Liver (tissue), 8 donors: ENCODE measurements at regions not wholly inside any gene's neighbourhood (a gene's known extent, or its start where the extent isn't known, plus 50 kb on each side); places are given as distances from the start of the nearest gene placed in this dataset.

Experiments used
- DNase-seq: peaks from one replicate; pipeline ENCODE4 v3.0.0-alpha.2; 2017; ENCODE audit warnings: low spot score
- H3K27ac ChIP-seq, 2 donors: one replicate each; pipeline ENCODE4 v1.7.0; 2013; ENCODE audit warnings: inconsistent platforms in 2 of 2, low read length in 2 of 2, control low read depth in 1 of 2, low read depth in 1 of 2, mild to moderate bottlenecking in 1 of 2
- H3K27me3 ChIP-seq, 4 donors: one replicate each; pipeline versions ENCODE4 v1.6.1 to v1.7.0; 2013; ENCODE audit warnings: low read length in 3 of 4, inconsistent platforms in 1 of 4, mild to moderate bottlenecking in 1 of 4, moderate library complexity in 1 of 4; ENCODE audit not compliant: control insufficient read depth in 4 of 4, insufficient read depth in 4 of 4
- H3K36me3 ChIP-seq, 4 donors: one replicate each; pipeline versions ENCODE4 v1.6.1 to v1.7.0; 2013; ENCODE audit warnings: low read length in 3 of 4, mild to moderate bottlenecking in 3 of 4, low read depth in 1 of 4, moderate library complexity in 1 of 4; ENCODE audit not compliant: control insufficient read depth in 4 of 4, insufficient read depth in 3 of 4
- H3K4me1 ChIP-seq, 4 donors: one replicate each; pipeline versions ENCODE4 v1.6.1 to v1.7.0; 2013; ENCODE audit warnings: low read length in 3 of 4, mild to moderate bottlenecking in 3 of 4, moderate library complexity in 1 of 4; ENCODE audit not compliant: control insufficient read depth in 4 of 4, insufficient read depth in 4 of 4
- H3K4me3 ChIP-seq, 3 donors: one replicate each; pipeline versions ENCODE4 v1.6.1 to v1.7.0; 2013; ENCODE audit warnings: low read length in 3 of 3, control low read depth in 1 of 3, low read depth in 1 of 3, mild to moderate bottlenecking in 1 of 3
- H3K9ac ChIP-seq, 2 donors: one replicate each; pipeline ENCODE4 v1.7.0; 2013; ENCODE audit warnings: low read length in 2 of 2, mild to moderate bottlenecking in 2 of 2, moderate library complexity in 2 of 2, control low read depth in 1 of 2, low read depth in 1 of 2
- H3K9me3 ChIP-seq, 4 donors: one replicate each; pipeline versions ENCODE4 v1.6.1 to v1.7.0; 2013; ENCODE audit warnings: low read length in 3 of 4; ENCODE audit not compliant: control insufficient read depth in 4 of 4
- FOXA1 ChIP-seq: IDR thresholded peaks from 2 replicates; pipeline ENCODE4 v1.6.1; 2016; ENCODE audit warnings: antibody characterized with exemption
- FOXA2 ChIP-seq: IDR thresholded peaks from 2 replicates; pipeline ENCODE4 v1.6.1; 2016; ENCODE audit warnings: antibody characterized with exemption
- GABPA ChIP-seq, 2 donors: IDR thresholded peaks in 1 of 2; conservative IDR thresholded peaks in 1 of 2; 2 replicates each; pipeline ENCODE4 v1.6.1; 2016; ENCODE audit warnings: antibody characterized with exemption in 2 of 2, mild to moderate bottlenecking in 1 of 2, moderate library complexity in 1 of 2
- HNF4A ChIP-seq, 2 donors: conservative IDR thresholded peaks; 2 replicates each; pipeline ENCODE4 v1.6.1; 2016; ENCODE audit warnings: antibody characterized with exemption in 2 of 2, mild to moderate bottlenecking in 2 of 2
- HNF4G ChIP-seq: IDR thresholded peaks from 2 replicates; pipeline ENCODE4 v1.6.1; 2016; ENCODE audit warnings: antibody characterized with exemption
- NR2F2 ChIP-seq: IDR thresholded peaks from 2 replicates; pipeline ENCODE4 v1.6.1; 2016; ENCODE audit warnings: antibody characterized with exemption
- RAD21 ChIP-seq, 2 donors: IDR thresholded peaks; 2 replicates each; pipeline ENCODE4 v1.6.1; 2016; ENCODE audit warnings: antibody characterized with exemption in 2 of 2, mild to moderate bottlenecking in 2 of 2
- REST ChIP-seq: IDR thresholded peaks from 2 replicates; pipeline ENCODE4 v1.6.1; 2016; ENCODE audit warnings: antibody characterized with exemption, mild to moderate bottlenecking
- RXRA ChIP-seq, 2 donors: IDR thresholded peaks; 2 replicates each; pipeline ENCODE4 v1.6.1; 2017 to 2018; ENCODE audit warnings: antibody characterized with exemption in 2 of 2, mild to moderate bottlenecking in 1 of 2
- SP1 ChIP-seq: IDR thresholded peaks from 2 replicates; pipeline ENCODE4 v1.6.1; 2018; ENCODE audit warnings: antibody characterized with exemption, mild to moderate bottlenecking
- YY1 ChIP-seq: IDR thresholded peaks from 2 replicates; pipeline ENCODE4 v1.6.1; 2016; ENCODE audit warnings: antibody characterized with exemption, mild to moderate bottlenecking
- ZBTB33 ChIP-seq: IDR thresholded peaks from 2 replicates; pipeline ENCODE4 v1.6.1; 2016; ENCODE audit warnings: antibody characterized with exemption
- WGBS: extraction: QIAGEN DNeasy Blood & Tissue Kit; methylation state at CpG from one replicate; pipeline ENCODE4 v1.1.7; 2013; 5-methylcytosine and 5-hydroxymethylcytosine counted together
- TF ChIP-seq, protein P1 (sequence below): IDR thresholded peaks from 2 replicates; pipeline ENCODE4 v1.6.1; 2016; ENCODE audit warnings: antibody characterized with exemption
- TF ChIP-seq, protein P2 (sequence below): IDR thresholded peaks from 2 replicates; pipeline ENCODE4 v1.6.1; 2016; ENCODE audit warnings: antibody characterized with exemption
- TF ChIP-seq, protein P3 (sequence below): fragments of 150-350 bp; IDR thresholded peaks from 2 replicates; pipeline ENCODE4 v1.5.1; 2017; ENCODE audit warnings: improper control_type of control experiment, low read depth, low read length; ENCODE audit not compliant: missing input control
- donor health status: healthy.
- donor health status: healthy.
- donor health status: healthy.
- donor health status: healthy.
- donor health status: healthy.

DNA sequence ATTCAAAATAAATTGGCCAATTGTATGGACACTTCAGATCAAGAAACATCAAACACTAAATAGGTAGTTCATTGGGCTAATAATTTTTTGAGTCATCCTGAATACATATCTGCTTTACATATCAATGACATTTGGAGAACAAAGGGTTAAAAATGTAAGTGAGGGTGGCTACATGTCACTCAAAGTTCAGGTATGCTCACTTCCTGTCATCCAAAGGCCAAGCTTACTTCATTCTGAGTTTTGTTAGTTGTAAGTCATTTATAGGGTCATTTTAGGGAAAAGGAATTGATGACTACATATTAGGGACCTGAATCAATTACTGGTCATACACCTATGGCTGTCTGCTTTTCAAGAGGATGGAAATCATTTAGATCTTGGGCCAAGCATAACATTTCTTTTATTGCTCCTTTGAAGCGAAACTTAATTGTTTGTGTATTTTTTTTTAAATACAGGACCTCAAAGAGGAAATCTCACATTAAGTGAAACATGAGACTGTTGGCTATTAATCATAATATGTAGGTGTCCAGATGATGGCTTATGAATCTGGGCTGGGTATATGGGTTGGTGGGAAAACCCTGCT is 119.2 kb upstream of the LEF1 start:
- WGBS, result 63% methylated on average over 1 of the region's 1 CpG

GRCh38 chr4:108280072-108280471 is 111.3 kb upstream of the LEF1 start:
- DNase-seq, result no peak
- no peaks in the 10 kb centered on the region for H3K36me3 ChIP-seq
- H3K27ac ChIP-seq, result no peak overlapping the region
- H3K4me3 ChIP-seq, result no peak overlapping the region
- H3K9ac ChIP-seq, result no peak overlapping the region
- no peaks in the 10 kb centered on the region for H3K9me3 ChIP-seq
- peaks cover 0 to 2% (median 0%) of the 10 kb centered on the region in 4 donors for H3K27me3 ChIP-seq
- H3K4me1 ChIP-seq, result no peaks in the 10 kb centered on the region
- TF ChIP-seq FOXA2 (no peak), ZBTB33 (no peak), NR2F2 (no peak), RXRA (IDR thresholded peaks at IDR 0.05) (no peak), GABPA (IDR thresholded peaks at IDR 0.05 in 1 of 2, conservative IDR thresholded peaks at IDR 0.05 in 1 of 2) (no peak), HNF4G (no peak), SP1 (no peak), YY1 (no peak), REST (no peak), FOXA1 (no peak), RAD21 (IDR thresholded peaks at IDR 0.05) (no peak), HNF4A (conservative IDR thresholded peaks at IDR 0.05) (no peak)
- TF ChIP-seq, protein P1, sequence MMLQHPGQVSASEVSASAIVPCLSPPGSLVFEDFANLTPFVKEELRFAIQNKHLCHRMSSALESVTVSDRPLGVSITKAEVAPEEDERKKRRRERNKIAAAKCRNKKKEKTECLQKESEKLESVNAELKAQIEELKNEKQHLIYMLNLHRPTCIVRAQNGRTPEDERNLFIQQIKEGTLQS, result no peak
- TF ChIP-seq, protein P2, sequence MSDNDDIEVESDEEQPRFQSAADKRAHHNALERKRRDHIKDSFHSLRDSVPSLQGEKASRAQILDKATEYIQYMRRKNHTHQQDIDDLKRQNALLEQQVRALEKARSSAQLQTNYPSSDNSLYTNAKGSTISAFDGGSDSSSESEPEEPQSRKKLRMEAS, result no peak
- TF ChIP-seq, protein P3, sequence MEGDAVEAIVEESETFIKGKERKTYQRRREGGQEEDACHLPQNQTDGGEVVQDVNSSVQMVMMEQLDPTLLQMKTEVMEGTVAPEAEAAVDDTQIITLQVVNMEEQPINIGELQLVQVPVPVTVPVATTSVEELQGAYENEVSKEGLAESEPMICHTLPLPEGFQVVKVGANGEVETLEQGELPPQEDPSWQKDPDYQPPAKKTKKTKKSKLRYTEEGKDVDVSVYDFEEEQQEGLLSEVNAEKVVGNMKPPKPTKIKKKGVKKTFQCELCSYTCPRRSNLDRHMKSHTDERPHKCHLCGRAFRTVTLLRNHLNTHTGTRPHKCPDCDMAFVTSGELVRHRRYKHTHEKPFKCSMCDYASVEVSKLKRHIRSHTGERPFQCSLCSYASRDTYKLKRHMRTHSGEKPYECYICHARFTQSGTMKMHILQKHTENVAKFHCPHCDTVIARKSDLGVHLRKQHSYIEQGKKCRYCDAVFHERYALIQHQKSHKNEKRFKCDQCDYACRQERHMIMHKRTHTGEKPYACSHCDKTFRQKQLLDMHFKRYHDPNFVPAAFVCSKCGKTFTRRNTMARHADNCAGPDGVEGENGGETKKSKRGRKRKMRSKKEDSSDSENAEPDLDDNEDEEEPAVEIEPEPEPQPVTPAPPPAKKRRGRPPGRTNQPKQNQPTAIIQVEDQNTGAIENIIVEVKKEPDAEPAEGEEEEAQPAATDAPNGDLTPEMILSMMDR, result no peak

More for the DNA sequence above, 119.2 kb upstream of the LEF1 start:
- Histone ChIP-seq H3K4me1 (no peaks in the 10 kb centered on the region), H3K9ac (no peak overlapping the region), H3K9me3 (no peaks in the 10 kb centered on the region), H3K27ac (no peak overlapping the region), H3K27me3 (no peaks in the 10 kb centered on the region), H3K4me3 (no peak overlapping the region), H3K36me3 (no peaks in the 10 kb centered on the region)
- DNase-seq, result no peak
- TF ChIP-seq, protein P3, result no peak
- TF ChIP-seq FOXA2, result no peak
- TF ChIP-seq FOXA1, result no peak
- no peak for TF ChIP-seq SP1
